IMR-90 (cell line): ENCODE measurements at regions not wholly inside any gene's neighbourhood (a gene's known extent, or its start where the extent isn't known, plus 50 kb on each side); places are given as distances from the start of the nearest gene placed in this dataset.

Experiments used
- ATAC-seq: fragments of 200-7000 bp; cut with Tn5 transposase; 2 replicates; pipeline ENCODE4 v1.9.1; 2020; ENCODE audit warnings: low read depth, mild to moderate bottlenecking, moderate library complexity
- BruUV-seq: library from RNA; stranded (reverse); fragments of 400-500 nt; replicated peaks from 2 replicates; lab custom pipeline; 2021; lab: Mats Ljungman, UMichigan
- CTCF ChIA-PET: fragments of 300-600 bp; formaldehyde crosslinking; extraction: SDS; loops from one replicate; lab custom pipeline; 2021; ENCODE audit warnings: antibody characterized with exemption; lab: Yijun Ruan, JAX
- POLR2A ChIA-PET: fragments of 300-600 bp; sonication (Branson Sonifier 250); formaldehyde crosslinking; loops from one replicate; lab custom pipeline; 2022; ENCODE audit warnings: antibody characterized with exemption; ENCODE audit not compliant: unreplicated experiment; lab: Charles Lee
- DNase-seq: peaks from one replicate; pipeline ENCODE4 v3.0.0; 2013
- H2AFZ ChIP-seq: replicated peaks from 2 replicates; pipeline ENCODE3; 2013; ENCODE audit warnings: low read length, mild to moderate bottlenecking; ENCODE audit not compliant: poor library complexity
- H2AK5ac ChIP-seq: 2 replicates; pipeline ENCODE4 v1.6.1; 2013; ENCODE audit warnings: low read depth, low read length, inconsistent platforms
- H2AK9ac ChIP-seq: replicated peaks from 2 replicates; pipeline ENCODE3; 2013; ENCODE audit warnings: mild to moderate bottlenecking, low read depth, low read length, moderate library complexity; ENCODE audit not compliant: poor library complexity
- H2BK120ac ChIP-seq: 2 replicates; pipeline ENCODE4 v1.6.1; 2013; ENCODE audit warnings: low read depth, low read length, inconsistent platforms
- H2BK15ac ChIP-seq: 3 replicates; pipeline ENCODE4 v1.6.1; 2013; ENCODE audit warnings: low read depth, low read length, inconsistent platforms
- H2BK20ac ChIP-seq: 2 replicates; pipeline ENCODE4 v1.6.1; 2013; ENCODE audit warnings: low read depth, mild to moderate bottlenecking, inconsistent platforms, low read length, moderate library complexity
- H2BK5ac ChIP-seq: 2 replicates; pipeline ENCODE4 v1.6.1; 2013; ENCODE audit warnings: mild to moderate bottlenecking, low read depth, low read length, inconsistent platforms; ENCODE audit not compliant: poor library complexity, severe bottlenecking
- H3K14ac ChIP-seq: replicated peaks from 2 replicates; pipeline ENCODE4 v1.6.1; 2013; ENCODE audit warnings: low read depth, low read length, inconsistent platforms
- H3K18ac ChIP-seq: 2 replicates; pipeline ENCODE4 v1.6.1; 2013; ENCODE audit warnings: low read depth, low read length, control low read depth
- H3K23ac ChIP-seq: 2 replicates; pipeline ENCODE4 v1.6.1; 2013; ENCODE audit warnings: low read depth, low read length, inconsistent platforms
- H3K27ac ChIP-seq: 2 replicates; pipeline ENCODE4 v1.5.1; 2013; ENCODE audit warnings: mild to moderate bottlenecking, control low read depth, low read length; ENCODE audit not compliant: insufficient read depth
- H3K27me3 ChIP-seq: 2 replicates; pipeline ENCODE4 v1.6.1; 2013; ENCODE audit warnings: low read length; ENCODE audit not compliant: control insufficient read depth, insufficient read depth
- H3K36me3 ChIP-seq: 2 replicates; pipeline ENCODE4 v1.6.1; 2013; ENCODE audit warnings: low read length, mixed read lengths; ENCODE audit not compliant: control insufficient read depth, insufficient read depth
- H3K4ac ChIP-seq: 2 replicates; pipeline ENCODE4 v1.6.1; 2013; ENCODE audit warnings: low read depth, low read length, inconsistent platforms
- H3K4me1 ChIP-seq: 2 replicates; pipeline ENCODE4 v1.6.1; 2013; ENCODE audit warnings: low read length, mixed read lengths; ENCODE audit not compliant: control insufficient read depth, insufficient read depth
- H3K4me2 ChIP-seq: 2 replicates; pipeline ENCODE4 v1.6.1; 2013; ENCODE audit warnings: low read depth, mild to moderate bottlenecking, control low read depth, low read length, moderate library complexity
- H3K4me3 ChIP-seq: 2 replicates; pipeline ENCODE4 v1.5.1; 2013; ENCODE audit warnings: low read depth, mild to moderate bottlenecking, control low read depth, low read length, moderate library complexity; ENCODE audit not compliant: insufficient read depth
- H3K56ac ChIP-seq: 2 replicates; pipeline ENCODE4 v1.6.1; 2013; ENCODE audit warnings: low read length, inconsistent platforms; ENCODE audit not compliant: insufficient read depth; ENCODE audit errors: extremely low read depth
- H3K79me1 ChIP-seq, 2 experiments: 2 replicates each; pipeline ENCODE4 v1.6.1; 2013; ENCODE audit warnings: low read length in 2 of 2, inconsistent platforms in 1 of 2, low read depth in 1 of 2
- H3K9ac ChIP-seq: 2 replicates; pipeline ENCODE4 v1.6.1; 2013; ENCODE audit warnings: low read depth, low read length, control low read depth
- H3K9me1 ChIP-seq: 2 replicates; pipeline ENCODE4 v1.6.1; 2013; ENCODE audit warnings: low read length, inconsistent platforms; ENCODE audit not compliant: insufficient read depth
- H3K9me3 ChIP-seq: 2 replicates; pipeline ENCODE4 v1.6.1; 2013; ENCODE audit warnings: low read length; ENCODE audit not compliant: control insufficient read depth, insufficient read depth
- H4K20me1 ChIP-seq: 2 replicates; pipeline ENCODE4 v1.6.1; 2013; ENCODE audit warnings: low read length, inconsistent platforms; ENCODE audit not compliant: insufficient read depth
- H4K5ac ChIP-seq: 2 replicates; pipeline ENCODE4 v1.6.1; 2013; ENCODE audit warnings: mild to moderate bottlenecking, low read depth, low read length, control low read depth
- H4K8ac ChIP-seq, 2 experiments: 2 replicates each; pipeline ENCODE4 v1.6.1; 2013; ENCODE audit warnings: low read depth in 2 of 2, low read length in 2 of 2, control low read depth in 1 of 2, inconsistent platforms in 1 of 2
- H4K91ac ChIP-seq: 2 replicates; pipeline ENCODE4 v1.6.1; 2013; ENCODE audit warnings: low read depth, low read length, inconsistent platforms; ENCODE audit not compliant: insufficient read depth
- CEBPB ChIP-seq: IDR thresholded peaks from 2 replicates; pipeline ENCODE4 v1.6.1; 2012; ENCODE audit warnings: low read depth, low read length, improper control_type of control experiment
- MAFK ChIP-seq: IDR thresholded peaks from 2 replicates; pipeline ENCODE4 v1.6.1; 2012; ENCODE audit warnings: low read depth, low read length, improper control_type of control experiment
- MXI1 ChIP-seq: IDR thresholded peaks from 2 replicates; pipeline ENCODE4 v1.6.1; 2012; ENCODE audit warnings: low read depth, mild to moderate bottlenecking, low read length, moderate library complexity, borderline replicate concordance
- NFE2L2 ChIP-seq: fragments of 150-350 bp; IDR thresholded peaks from 2 replicates; pipeline ENCODE4 v1.6.1; 2016; ENCODE audit warnings: low read depth, mild to moderate bottlenecking, low read length
- RAD21 ChIP-seq: IDR thresholded peaks from 2 replicates; pipeline ENCODE4 v1.6.1; 2012; ENCODE audit warnings: low read length, improper control_type of control experiment
- RCOR1 ChIP-seq: IDR thresholded peaks from 2 replicates; pipeline ENCODE4 v1.6.1; 2012; ENCODE audit warnings: mild to moderate bottlenecking, low read length, improper control_type of control experiment; ENCODE audit not compliant: insufficient replicate concordance
- SMC3 ChIP-seq: fragments of 150-350 bp; IDR thresholded peaks from 2 replicates; pipeline ENCODE4 v1.6.1; 2016; ENCODE audit warnings: low read depth, mild to moderate bottlenecking, antibody characterized with exemption, low read length, moderate library complexity
- WGBS, 2 experiments: methylation state at CpG; one replicate each; pipeline versions ENCODE4 v1.1.5 to v1.1.7; 2013; ENCODE audit warnings: missing lambda C conversion rate in 2 of 2; ENCODE audit not compliant: insufficient read length in 1 of 2; ENCODE audit errors: extremely low coverage in 2 of 2; 5-methylcytosine and 5-hydroxymethylcytosine counted together
- dilution Hi-C: fragments of 300-500 bp; cut with HindIII; formaldehyde crosslinking; loops from one replicate; pipeline ENCODE4 v1.14.3; 2018; ENCODE audit warnings: low sequenced_read_pairs; ENCODE audit not compliant: unreplicated experiment
- in situ Hi-C: fragments of 300-500 bp; cut with MboI; formaldehyde crosslinking; loops from 3 replicates; pipeline ENCODE4 v1.14.3; 2019; ENCODE audit warnings: low sequenced_read_pairs, inconsistent platforms, mixed read lengths
- intact Hi-C: fragments of 100-400 bp; cut with micrococcal nuclease; formaldehyde crosslinking; loops from 2 replicates; pipeline ENCODE4 v1.10.0; 2022
- TF ChIP-seq, protein P1 (sequence below): conservative IDR thresholded peaks from 2 replicates; pipeline ENCODE4 v1.5.1; 2012; ENCODE audit warnings: mild to moderate bottlenecking, low read depth, low read length, improper control_type of control experiment
- TF ChIP-seq, protein P2 (sequence below): fragments of 150-350 bp; IDR thresholded peaks from 2 replicates; pipeline ENCODE4 v1.6.1; 2017; ENCODE audit warnings: mild to moderate bottlenecking, antibody characterized with exemption, low read length, low read depth
- TF ChIP-seq, protein P3 (sequence below): fragments of 150-350 bp; IDR thresholded peaks from 2 replicates; pipeline ENCODE4 v1.6.1; 2016; ENCODE audit warnings: low read depth, mild to moderate bottlenecking, low read length, moderate library complexity, borderline replicate concordance

DNA sequence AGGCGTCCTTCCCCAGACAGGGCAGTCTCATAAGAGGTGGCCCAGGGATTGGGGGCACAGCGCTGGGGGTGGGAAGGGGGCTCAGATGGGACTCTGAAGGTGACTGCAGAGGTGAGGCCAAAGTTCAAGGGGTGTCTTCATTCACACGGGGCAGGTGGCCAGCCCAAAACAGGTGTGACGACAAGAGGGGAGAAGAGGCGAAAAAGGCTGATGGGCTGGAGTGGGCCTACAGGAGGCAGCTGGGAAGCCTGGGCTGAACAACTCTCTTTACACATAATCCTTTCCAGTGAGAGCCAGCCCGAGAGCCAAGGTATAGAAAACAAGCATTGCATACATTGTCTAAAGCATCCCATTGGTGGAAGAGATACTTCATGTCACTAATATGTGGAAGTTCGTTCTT is 130.9 kb upstream of the ASB18 start:
- Histone ChIP-seq H3K14ac (no peak overlapping the region), H3K9me1 (no peaks in the 10 kb centered on the region), H3K4ac (no peak overlapping the region), H2AK9ac (no peak overlapping the region), H4K91ac (no peak overlapping the region), H3K4me1 (no peaks in the 10 kb centered on the region), H3K4me2 (no peak overlapping the region), H3K56ac (no peak overlapping the region), H2AK5ac (no peak overlapping the region), H2AFZ (no peak overlapping the region), H4K8ac (no peak overlapping the region), H2BK5ac (no peak overlapping the region), H2BK15ac (no peak overlapping the region), H2BK20ac (no peak overlapping the region), H3K36me3 (no peaks in the 10 kb centered on the region), H3K9me3 (peaks cover 7% of the 10 kb centered on the region; the same call in 1 of the 2 replicates), H3K79me1 (no peaks in the 10 kb centered on the region), H3K4me3 (no peak overlapping the region), H3K27ac (no peak overlapping the region), H4K20me1 (no peaks in the 10 kb centered on the region), H3K9ac (no peak overlapping the region), H3K23ac (no peak overlapping the region), H4K5ac (no peak overlapping the region), H2BK120ac (no peak overlapping the region), H3K18ac (no peak overlapping the region), H3K27me3 (no peaks in the 10 kb centered on the region)
- 25% methylated on average over 2 of the region's 7 CpGs; no CpG with 5 or more reads in 1 of the 2 experiments for WGBS, 2 experiments
- DNase-seq (no peak), ATAC-seq (no peak)
- in situ Hi-C loops, result no loop called here
- TF ChIP-seq NFE2L2, result no peak
- TF ChIP-seq, protein P1, sequence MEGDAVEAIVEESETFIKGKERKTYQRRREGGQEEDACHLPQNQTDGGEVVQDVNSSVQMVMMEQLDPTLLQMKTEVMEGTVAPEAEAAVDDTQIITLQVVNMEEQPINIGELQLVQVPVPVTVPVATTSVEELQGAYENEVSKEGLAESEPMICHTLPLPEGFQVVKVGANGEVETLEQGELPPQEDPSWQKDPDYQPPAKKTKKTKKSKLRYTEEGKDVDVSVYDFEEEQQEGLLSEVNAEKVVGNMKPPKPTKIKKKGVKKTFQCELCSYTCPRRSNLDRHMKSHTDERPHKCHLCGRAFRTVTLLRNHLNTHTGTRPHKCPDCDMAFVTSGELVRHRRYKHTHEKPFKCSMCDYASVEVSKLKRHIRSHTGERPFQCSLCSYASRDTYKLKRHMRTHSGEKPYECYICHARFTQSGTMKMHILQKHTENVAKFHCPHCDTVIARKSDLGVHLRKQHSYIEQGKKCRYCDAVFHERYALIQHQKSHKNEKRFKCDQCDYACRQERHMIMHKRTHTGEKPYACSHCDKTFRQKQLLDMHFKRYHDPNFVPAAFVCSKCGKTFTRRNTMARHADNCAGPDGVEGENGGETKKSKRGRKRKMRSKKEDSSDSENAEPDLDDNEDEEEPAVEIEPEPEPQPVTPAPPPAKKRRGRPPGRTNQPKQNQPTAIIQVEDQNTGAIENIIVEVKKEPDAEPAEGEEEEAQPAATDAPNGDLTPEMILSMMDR, result no peak
- no peak for TF ChIP-seq RAD21
- TF ChIP-seq, protein P2, sequence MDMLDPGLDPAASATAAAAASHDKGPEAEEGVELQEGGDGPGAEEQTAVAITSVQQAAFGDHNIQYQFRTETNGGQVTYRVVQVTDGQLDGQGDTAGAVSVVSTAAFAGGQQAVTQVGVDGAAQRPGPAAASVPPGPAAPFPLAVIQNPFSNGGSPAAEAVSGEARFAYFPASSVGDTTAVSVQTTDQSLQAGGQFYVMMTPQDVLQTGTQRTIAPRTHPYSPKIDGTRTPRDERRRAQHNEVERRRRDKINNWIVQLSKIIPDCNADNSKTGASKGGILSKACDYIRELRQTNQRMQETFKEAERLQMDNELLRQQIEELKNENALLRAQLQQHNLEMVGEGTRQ, result no peak
- no peak for TF ChIP-seq CEBPB
- TF ChIP-seq MAFK, result no peak
- no peak for TF ChIP-seq SMC3
- no peak for TF ChIP-seq MXI1
- TF ChIP-seq, protein P3, sequence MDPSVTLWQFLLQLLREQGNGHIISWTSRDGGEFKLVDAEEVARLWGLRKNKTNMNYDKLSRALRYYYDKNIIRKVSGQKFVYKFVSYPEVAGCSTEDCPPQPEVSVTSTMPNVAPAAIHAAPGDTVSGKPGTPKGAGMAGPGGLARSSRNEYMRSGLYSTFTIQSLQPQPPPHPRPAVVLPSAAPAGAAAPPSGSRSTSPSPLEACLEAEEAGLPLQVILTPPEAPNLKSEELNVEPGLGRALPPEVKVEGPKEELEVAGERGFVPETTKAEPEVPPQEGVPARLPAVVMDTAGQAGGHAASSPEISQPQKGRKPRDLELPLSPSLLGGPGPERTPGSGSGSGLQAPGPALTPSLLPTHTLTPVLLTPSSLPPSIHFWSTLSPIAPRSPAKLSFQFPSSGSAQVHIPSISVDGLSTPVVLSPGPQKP, result no peak
- no peak for TF ChIP-seq RCOR1
- POLR2A ChIA-PET, result no interaction called here
- dilution Hi-C loops, result no loop called here
- BruUV-seq, result no TSS peak
- intact Hi-C loops, result no loop called here
- CTCF ChIA-PET, result no interaction called here
